ENCODE measurements at regions not wholly inside any gene's neighbourhood (a gene's known extent, or its start where the extent isn't known, plus 50 kb on each side); places are given as distances from the start of the nearest gene placed in this dataset.

DNA sequence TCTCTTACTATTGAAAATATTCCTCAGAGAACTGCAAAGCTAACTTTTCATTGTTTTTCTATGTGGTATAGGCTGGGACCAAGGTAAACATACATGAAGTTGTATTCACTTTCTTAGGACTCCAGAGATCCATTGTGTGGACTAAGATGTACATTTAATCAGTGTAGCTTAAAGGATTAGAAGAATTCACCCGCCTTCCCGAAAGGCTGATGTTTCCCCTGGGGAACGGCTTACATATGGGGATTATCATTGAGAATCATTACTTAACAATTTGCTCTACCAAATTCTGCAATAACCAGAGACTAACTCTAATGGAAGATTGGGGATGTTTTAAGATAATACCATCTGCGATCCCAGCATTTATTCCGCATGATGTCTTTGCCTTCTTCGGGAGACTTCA is 257.1 kb upstream of the KIAA1217 start:
- Histone ChIP-seq H3K27me3 (ENCODE audit: insufficient read depth, poor library complexity, severe bottlenecking) (no peaks in the 10 kb centered on the region), H3K4me3 (ENCODE audit: severe bottlenecking) (no peak overlapping the region), H3K27ac (ENCODE audit: poor library complexity, severe bottlenecking) (no peak overlapping the region), H3K9me3 (ENCODE audit: severe bottlenecking) (no peaks in the 10 kb centered on the region), H3K4me1 (ENCODE audit: insufficient read depth, poor library complexity, severe bottlenecking) (no peaks in the 10 kb centered on the region), H3K36me3 (ENCODE audit: low read depth) (no peaks in the 10 kb centered on the region)
- TF ChIP-seq, protein P1, sequence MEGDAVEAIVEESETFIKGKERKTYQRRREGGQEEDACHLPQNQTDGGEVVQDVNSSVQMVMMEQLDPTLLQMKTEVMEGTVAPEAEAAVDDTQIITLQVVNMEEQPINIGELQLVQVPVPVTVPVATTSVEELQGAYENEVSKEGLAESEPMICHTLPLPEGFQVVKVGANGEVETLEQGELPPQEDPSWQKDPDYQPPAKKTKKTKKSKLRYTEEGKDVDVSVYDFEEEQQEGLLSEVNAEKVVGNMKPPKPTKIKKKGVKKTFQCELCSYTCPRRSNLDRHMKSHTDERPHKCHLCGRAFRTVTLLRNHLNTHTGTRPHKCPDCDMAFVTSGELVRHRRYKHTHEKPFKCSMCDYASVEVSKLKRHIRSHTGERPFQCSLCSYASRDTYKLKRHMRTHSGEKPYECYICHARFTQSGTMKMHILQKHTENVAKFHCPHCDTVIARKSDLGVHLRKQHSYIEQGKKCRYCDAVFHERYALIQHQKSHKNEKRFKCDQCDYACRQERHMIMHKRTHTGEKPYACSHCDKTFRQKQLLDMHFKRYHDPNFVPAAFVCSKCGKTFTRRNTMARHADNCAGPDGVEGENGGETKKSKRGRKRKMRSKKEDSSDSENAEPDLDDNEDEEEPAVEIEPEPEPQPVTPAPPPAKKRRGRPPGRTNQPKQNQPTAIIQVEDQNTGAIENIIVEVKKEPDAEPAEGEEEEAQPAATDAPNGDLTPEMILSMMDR (IDR thresholded peaks at IDR 0.05; ENCODE audit: poor library complexity, severe bottlenecking), result no peak
- no peak for DNase-seq (ENCODE audit: low spot score)
- ATAC-seq (ENCODE audit: low read depth), result no peak

DNA sequence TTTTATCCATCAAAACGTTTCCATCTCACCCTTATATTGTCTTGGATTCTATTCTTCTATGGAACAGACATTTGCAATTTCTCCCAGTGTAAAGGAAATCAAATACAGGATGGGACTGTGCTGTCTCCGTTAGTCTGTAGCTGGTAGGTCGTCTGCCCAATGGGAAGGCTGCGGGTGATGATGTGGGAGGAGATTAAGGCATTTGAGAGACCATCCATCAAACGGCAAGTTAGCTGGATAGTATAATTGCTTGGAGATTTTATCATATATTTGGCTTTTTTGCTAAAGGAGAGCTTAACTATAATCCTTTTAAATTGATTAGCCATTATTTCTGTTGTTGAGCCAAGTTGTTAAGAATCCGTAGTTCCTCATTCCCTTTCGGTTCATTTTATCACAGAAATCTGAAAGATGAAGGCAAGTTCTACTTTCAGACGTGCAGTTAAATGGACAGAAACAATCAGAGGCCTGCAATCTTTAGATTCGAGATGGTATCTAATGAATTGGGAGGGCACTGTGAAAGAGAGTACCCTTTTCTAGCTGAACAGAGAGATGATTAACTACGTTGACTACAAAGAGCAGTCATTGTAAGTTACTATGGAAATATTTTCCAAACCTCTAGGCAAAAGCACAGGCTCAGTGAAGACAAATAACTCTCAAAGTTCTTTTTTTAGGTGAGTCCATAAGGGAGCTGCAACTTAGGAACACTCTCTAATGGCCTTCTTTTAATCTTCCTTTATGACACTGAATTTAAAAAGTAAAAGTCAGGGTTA is 253.3 kb upstream of the KIAA1217 start:
- DNase-seq (ENCODE audit: low spot score) (no peak), ATAC-seq (ENCODE audit: low read depth) (no peak)
- H3K4me1 ChIP-seq (ENCODE audit: insufficient read depth, poor library complexity, severe bottlenecking), result no peaks in the 10 kb centered on the region
- TF ChIP-seq, protein P1 (IDR thresholded peaks at IDR 0.05; ENCODE audit: poor library complexity, severe bottlenecking), result no peak
- no peaks in the 10 kb centered on the region for H3K36me3 ChIP-seq (ENCODE audit: low read depth)
- H3K27ac ChIP-seq (ENCODE audit: poor library complexity, severe bottlenecking), result no peak overlapping the region
- peaks cover 3% of the 10 kb centered on the region for H3K27me3 ChIP-seq (ENCODE audit: insufficient read depth, poor library complexity, severe bottlenecking)
- H3K4me3 ChIP-seq (ENCODE audit: severe bottlenecking), result no peak overlapping the region
- no peaks in the 10 kb centered on the region for H3K9me3 ChIP-seq (ENCODE audit: severe bottlenecking)

DNA sequence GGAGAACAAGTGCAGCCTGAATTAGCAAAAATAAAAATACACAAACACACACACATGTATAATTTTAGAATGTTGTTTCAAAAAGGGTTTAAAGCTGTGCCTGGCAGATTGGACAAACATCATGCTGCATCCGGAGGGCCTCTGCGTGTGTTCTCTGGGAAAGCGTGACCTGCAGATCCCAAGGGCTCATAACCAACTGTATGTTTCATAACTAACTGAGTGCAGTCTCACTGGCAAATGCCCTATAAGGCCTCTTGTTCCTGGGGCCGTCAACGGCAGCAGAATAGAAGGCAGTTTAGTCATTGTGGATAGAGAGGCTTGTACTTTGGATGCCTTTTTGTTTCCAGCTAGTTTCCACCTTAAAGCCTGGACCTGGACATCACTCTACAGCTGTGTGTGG is 243.8 kb upstream of the KIAA1217 start:
- H3K4me3 ChIP-seq (ENCODE audit: severe bottlenecking), result no peak overlapping the region
- no peak overlapping the region for H3K27ac ChIP-seq (ENCODE audit: poor library complexity, severe bottlenecking)
- H3K27me3 ChIP-seq (ENCODE audit: insufficient read depth, poor library complexity, severe bottlenecking), result peaks cover 6% of the 10 kb centered on the region
- no peaks in the 10 kb centered on the region for H3K4me1 ChIP-seq (ENCODE audit: insufficient read depth, poor library complexity, severe bottlenecking)
- ATAC-seq (ENCODE audit: low read depth) (no peak), DNase-seq (ENCODE audit: low spot score) (no peak)
- no peaks in the 10 kb centered on the region for H3K9me3 ChIP-seq (ENCODE audit: severe bottlenecking)
- H3K36me3 ChIP-seq (ENCODE audit: low read depth), result no peaks in the 10 kb centered on the region
- TF ChIP-seq, protein P1 (IDR thresholded peaks at IDR 0.05; ENCODE audit: poor library complexity, severe bottlenecking), result no peak

DNA sequence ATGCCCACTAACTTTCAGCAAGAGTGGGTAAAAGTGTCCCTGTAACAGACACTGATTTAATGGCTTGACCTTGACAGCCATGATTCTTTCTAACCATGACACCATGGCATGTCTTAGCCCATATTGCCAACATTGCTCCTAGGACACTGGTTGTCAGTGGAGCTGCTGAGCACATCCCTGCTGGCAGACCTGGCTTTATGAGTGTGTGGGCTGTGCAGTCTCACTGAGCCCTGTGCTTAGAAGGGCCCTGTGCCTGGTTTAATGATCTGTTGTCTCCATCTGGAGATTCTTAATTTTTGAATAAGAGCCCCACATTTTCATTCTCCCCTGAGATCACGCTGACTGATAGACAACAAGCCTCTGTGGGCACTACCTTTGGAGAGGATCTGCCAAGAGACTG is 243.1 kb upstream of the KIAA1217 start:
- Histone ChIP-seq H3K27me3 (ENCODE audit: insufficient read depth, poor library complexity, severe bottlenecking) (peaks cover 6% of the 10 kb centered on the region), H3K27ac (ENCODE audit: poor library complexity, severe bottlenecking) (no peak overlapping the region), H3K9me3 (ENCODE audit: severe bottlenecking) (no peaks in the 10 kb centered on the region), H3K4me1 (ENCODE audit: insufficient read depth, poor library complexity, severe bottlenecking) (no peaks in the 10 kb centered on the region), H3K4me3 (ENCODE audit: severe bottlenecking) (no peak overlapping the region), H3K36me3 (ENCODE audit: low read depth) (no peaks in the 10 kb centered on the region)
- DNase-seq (ENCODE audit: low spot score) (no peak), ATAC-seq (ENCODE audit: low read depth) (no peak)
- TF ChIP-seq, protein P1 (IDR thresholded peaks at IDR 0.05; ENCODE audit: poor library complexity, severe bottlenecking), result no peak

DNA sequence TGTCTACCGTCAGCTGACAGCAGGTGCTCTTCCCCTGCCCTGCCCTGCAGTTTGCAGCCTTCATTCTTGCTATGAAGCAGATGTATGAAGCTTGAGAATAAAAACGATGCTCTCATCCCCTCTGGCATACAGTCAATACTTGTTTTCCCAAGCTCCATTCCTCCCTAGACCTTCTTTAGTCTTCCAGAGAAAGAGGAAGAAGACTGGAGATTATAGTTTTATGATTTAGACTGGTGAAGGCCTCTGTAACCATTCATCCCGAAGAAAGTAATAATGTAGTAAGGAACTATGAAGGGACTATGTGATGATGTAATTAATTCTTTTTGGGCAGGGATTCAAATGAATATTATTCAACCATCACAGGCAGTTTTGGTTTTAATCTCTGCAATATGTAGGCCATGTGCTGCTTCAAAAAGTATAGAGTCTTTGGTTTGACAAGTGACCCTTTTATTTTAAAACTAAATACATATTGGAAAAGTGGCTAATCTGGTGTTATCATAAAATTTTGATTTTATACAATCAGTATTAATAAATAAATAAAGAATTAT is 242.4 kb upstream of the KIAA1217 start:
- Histone ChIP-seq H3K36me3 (ENCODE audit: low read depth) (no peaks in the 10 kb centered on the region), H3K4me1 (ENCODE audit: insufficient read depth, poor library complexity, severe bottlenecking) (no peaks in the 10 kb centered on the region), H3K9me3 (ENCODE audit: severe bottlenecking) (no peaks in the 10 kb centered on the region), H3K27ac (ENCODE audit: poor library complexity, severe bottlenecking) (no peak overlapping the region), H3K4me3 (ENCODE audit: severe bottlenecking) (no peak overlapping the region), H3K27me3 (ENCODE audit: insufficient read depth, poor library complexity, severe bottlenecking) (peaks cover 6% of the 10 kb centered on the region)
- ATAC-seq (ENCODE audit: low read depth) (no peak), DNase-seq (ENCODE audit: low spot score) (no peak)
- TF ChIP-seq, protein P1 (IDR thresholded peaks at IDR 0.05; ENCODE audit: poor library complexity, severe bottlenecking), result no peak

Measured in RWPE2 (cell line).